Naive thymus-derived CD4-positive, alpha-beta T cell (primary cell): ENCODE measurements at regions not wholly inside any gene's neighbourhood (a gene's known extent, or its start where the extent isn't known, plus 50 kb on each side); places are given as distances from the start of the nearest gene placed in this dataset.
A peak's percentile ranks its signal among the peaks of the same experiment; 100 is the strongest.

Experiments
- ATAC-seq: fragments of 150-1000 bp; cut with Tn5 transposase; 2 replicates; pipeline ENCODE4 v1.10.0; 2021; ENCODE audit warnings: mild to moderate bottlenecking, moderate library complexity
- CTCF ChIA-PET: fragments of 350-600 bp; sonication (Branson Sonifier 250); formaldehyde crosslinking; loops from one replicate; lab custom pipeline; 2021; ENCODE audit warnings: antibody characterized with exemption; lab: Charles Lee
- POLR2A ChIA-PET: fragments of 350-600 bp; sonication (Branson Sonifier 250); formaldehyde crosslinking; loops from one replicate; lab custom pipeline; 2021; ENCODE audit warnings: antibody characterized with exemption, inconsistent platforms; lab: Charles Lee
- DNase-seq, 9 donors: peaks; one replicate each; pipeline versions ENCODE4 v3.0.0 to v3.0.0-alpha.2; 2020 to 2022; ENCODE audit warnings: mixed read lengths in 1 of 9
- H3K27ac ChIP-seq: one replicate; pipeline ENCODE4 v1.7.0; 2013; ENCODE audit warnings: mild to moderate bottlenecking, low read depth, low read length, moderate library complexity
- H3K27me3 ChIP-seq, 2 donors: one replicate each; pipeline ENCODE4 v1.7.0; 2013; ENCODE audit warnings: low read length in 2 of 2, mild to moderate bottlenecking in 2 of 2, moderate library complexity in 2 of 2; ENCODE audit not compliant: control insufficient read depth in 2 of 2, insufficient read depth in 2 of 2
- H3K36me3 ChIP-seq, 3 experiments: 1 replicate in 2 of 3; 2 replicates in 1 of 3; pipeline ENCODE4 v1.7.0; 2013; ENCODE audit warnings: low read length in 3 of 3, mild to moderate bottlenecking in 3 of 3, moderate library complexity in 1 of 3; ENCODE audit not compliant: insufficient read depth in 3 of 3, control insufficient read depth in 2 of 3
- H3K4me1 ChIP-seq, 2 donors: one replicate each; pipeline ENCODE4 v1.7.0; 2013; ENCODE audit warnings: low read length in 2 of 2, mild to moderate bottlenecking in 2 of 2, moderate library complexity in 1 of 2; ENCODE audit not compliant: control insufficient read depth in 2 of 2, insufficient read depth in 2 of 2
- H3K4me3 ChIP-seq: 2 replicates; pipeline ENCODE4 v1.7.0; 2013; ENCODE audit warnings: mild to moderate bottlenecking, low read length
- H3K9me3 ChIP-seq, 3 experiments: 1 replicate in 2 of 3; 2 replicates in 1 of 3; pipeline ENCODE4 v1.7.0; 2013; ENCODE audit warnings: low read length in 3 of 3; ENCODE audit not compliant: control insufficient read depth in 2 of 3
- H3K27ac Mint-ChIP-seq, 9 donors: one replicate each; pipeline ENCODE4 v1.8.0; 2020 to 2022; ENCODE audit warnings: mixed read lengths in 9 of 9, mild to moderate bottlenecking in 8 of 9, moderate library complexity in 5 of 9, inconsistent platforms in 2 of 9
- H3K27me3 Mint-ChIP-seq, 5 donors: one replicate each; pipeline ENCODE4 v1.8.0; 2021 to 2022; ENCODE audit warnings: mixed read lengths in 5 of 5, mild to moderate bottlenecking in 1 of 5
- H3K36me3 Mint-ChIP-seq, 5 donors: one replicate each; pipeline ENCODE4 v1.8.0; 2020 to 2022; ENCODE audit warnings: mixed read lengths in 5 of 5, mild to moderate bottlenecking in 3 of 5, inconsistent platforms in 1 of 5
- H3K4me1 Mint-ChIP-seq, 7 donors: one replicate each; pipeline ENCODE4 v1.8.0; 2020 to 2022; ENCODE audit warnings: mixed read lengths in 7 of 7, mild to moderate bottlenecking in 3 of 7, inconsistent platforms in 1 of 7
- H3K4me3 Mint-ChIP-seq, 10 donors: one replicate each; pipeline ENCODE4 v1.8.0; 2020 to 2022; ENCODE audit warnings: mild to moderate bottlenecking in 10 of 10, mixed read lengths in 10 of 10, moderate library complexity in 6 of 10, inconsistent platforms in 2 of 10
- H3K9me3 Mint-ChIP-seq, 11 donors: one replicate each; pipeline ENCODE4 v1.8.0; 2020 to 2022; ENCODE audit warnings: mixed read lengths in 11 of 11, mild to moderate bottlenecking in 4 of 11, inconsistent platforms in 1 of 11, moderate library complexity in 1 of 11
- intact Hi-C, 2 donors: fragments of 100-400 bp; cut with micrococcal nuclease; formaldehyde crosslinking; loops; one replicate each; pipeline ENCODE4 v1.15.1; 2023

DNA sequence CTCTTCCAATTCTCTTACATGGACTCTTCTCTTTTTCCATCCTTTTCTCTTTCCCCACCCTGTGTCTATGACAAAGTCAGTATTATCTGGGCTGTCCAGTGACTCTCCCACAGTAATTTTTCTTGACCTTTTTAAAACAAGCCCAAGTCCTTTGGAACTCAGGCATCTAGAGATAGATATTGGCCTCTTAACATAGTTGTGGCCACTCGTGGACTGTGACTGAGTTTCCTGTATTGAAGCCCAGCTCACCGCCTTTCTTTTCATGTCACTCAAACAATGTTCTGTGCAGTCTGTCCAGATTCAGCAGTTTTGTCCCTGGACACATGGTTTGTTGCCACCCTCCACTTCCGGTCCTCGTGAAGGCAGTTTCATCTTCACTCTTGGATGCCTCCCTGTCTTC lies 110.9 kb upstream of the CDC14C start:
- H3K27ac Mint-ChIP-seq, result no peak overlapping the region
- peak in 1 of 9 donors; percentile 2 for DNase-seq
- POLR2A ChIA-PET, result no interaction called here
- H3K9me3 Mint-ChIP-seq, result peaks cover 0 to 4% (median 0%) of the 10 kb centered on the region in 11 donors
- H3K36me3 Mint-ChIP-seq, result no peaks in the 10 kb centered on the region
- CTCF ChIA-PET, result no interaction called here
- H3K4me1 ChIP-seq, result no peaks in the 10 kb centered on the region
- no peak for ATAC-seq
- H3K4me1 Mint-ChIP-seq, result no peaks in the 10 kb centered on the region
- no peaks in the 10 kb centered on the region for H3K27me3 Mint-ChIP-seq
- H3K9me3 ChIP-seq, result no peaks in the 10 kb centered on the region
- H3K36me3 ChIP-seq, result no peaks in the 10 kb centered on the region
- H3K27ac ChIP-seq, result no peak overlapping the region
- no peak overlapping the region for H3K4me3 ChIP-seq
- no peaks in the 10 kb centered on the region for H3K27me3 ChIP-seq
- H3K4me3 Mint-ChIP-seq, result no peak overlapping the region
- intact Hi-C loops, result no loop called here

DNA sequence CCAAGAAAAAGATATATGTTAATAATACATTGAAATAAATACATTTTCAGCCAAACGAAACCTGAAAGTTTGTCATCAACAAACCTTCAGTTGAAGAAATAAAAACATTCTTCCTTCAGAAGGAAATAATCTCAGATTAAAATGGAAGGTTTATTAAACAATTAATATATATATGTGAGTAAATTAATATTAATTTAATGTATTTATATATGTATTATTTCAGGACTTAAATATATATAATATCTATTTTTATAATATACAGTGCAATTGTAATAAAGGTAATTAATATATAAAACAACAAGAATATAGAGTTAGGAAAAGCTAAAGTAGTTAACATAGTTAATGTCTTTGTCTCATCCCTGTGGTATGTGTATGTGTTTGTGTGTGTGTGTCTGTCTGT lies 102.2 kb upstream of the CDC14C start:
- Histone ChIP-seq H3K4me3 (no peak overlapping the region), H3K4me1 (no peaks in the 10 kb centered on the region), H3K9me3 (no peaks in the 10 kb centered on the region), H3K36me3 (no peaks in the 10 kb centered on the region), H3K27ac (no peak overlapping the region), H3K27me3 (no peaks in the 10 kb centered on the region)
- ATAC-seq (no peak), DNase-seq (no peak)
- Mint-ChIP-seq H3K4me1 (no peaks in the 10 kb centered on the region), H3K4me3 (no peak overlapping the region), H3K36me3 (no peaks in the 10 kb centered on the region), H3K27ac (no peak overlapping the region), H3K9me3 (peaks cover 0 to 13% (median 2%) of the 10 kb centered on the region in 11 donors), H3K27me3 (no peaks in the 10 kb centered on the region)
- ChIA-PET CTCF (no interaction called here), POLR2A (no interaction called here)
- intact Hi-C loops, result loop anchor here in 1 of 2 donors (10.0 kb wide), 1 partner anchor 733 kb away; no protein-coding TSS in a partner anchor

DNA sequence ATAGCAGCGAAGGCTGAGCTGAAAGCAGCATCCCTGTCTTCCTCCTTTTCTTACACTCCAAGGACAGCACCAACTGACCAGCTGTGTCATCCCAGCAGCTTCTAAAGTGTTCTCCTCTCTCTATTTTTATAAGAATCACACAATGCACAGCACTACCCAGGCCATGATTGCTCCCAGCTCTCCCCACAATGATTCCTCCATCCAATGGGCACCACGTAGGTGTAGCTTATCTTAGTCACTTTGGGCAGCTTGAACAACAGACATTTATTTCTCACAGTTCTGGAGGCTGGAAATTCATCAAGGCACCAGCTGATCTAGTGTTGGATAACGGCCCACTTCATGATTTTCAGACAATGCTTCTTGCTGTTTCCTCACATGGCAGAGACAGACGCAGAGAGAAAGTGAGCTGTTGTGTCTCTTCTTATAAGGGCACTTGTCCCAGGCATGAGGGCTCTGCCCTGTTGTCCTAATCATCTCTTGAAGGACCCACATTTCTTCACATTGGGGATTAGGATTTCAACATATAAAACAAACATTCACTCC lies 92.0 kb upstream of the CDC14C start:
- H3K36me3 ChIP-seq, result no peaks in the 10 kb centered on the region
- Mint-ChIP-seq H3K36me3 (no peaks in the 10 kb centered on the region), H3K27me3 (no peaks in the 10 kb centered on the region), H3K27ac (no peak overlapping the region), H3K4me3 (no peak overlapping the region), H3K9me3 (peaks cover 0 to 6% (median 0%) of the 10 kb centered on the region in 11 donors), H3K4me1 (no peaks in the 10 kb centered on the region)
- ATAC-seq (no peak), DNase-seq (no peak)
- no peaks in the 10 kb centered on the region for H3K27me3 ChIP-seq
- ChIA-PET POLR2A (no interaction called here), CTCF (no interaction called here)
- H3K4me3 ChIP-seq, result no peak overlapping the region
- intact Hi-C loops, result no loop called here
- no peak overlapping the region for H3K27ac ChIP-seq
- no peaks in the 10 kb centered on the region for H3K9me3 ChIP-seq
- H3K4me1 ChIP-seq, result no peaks in the 10 kb centered on the region

DNA sequence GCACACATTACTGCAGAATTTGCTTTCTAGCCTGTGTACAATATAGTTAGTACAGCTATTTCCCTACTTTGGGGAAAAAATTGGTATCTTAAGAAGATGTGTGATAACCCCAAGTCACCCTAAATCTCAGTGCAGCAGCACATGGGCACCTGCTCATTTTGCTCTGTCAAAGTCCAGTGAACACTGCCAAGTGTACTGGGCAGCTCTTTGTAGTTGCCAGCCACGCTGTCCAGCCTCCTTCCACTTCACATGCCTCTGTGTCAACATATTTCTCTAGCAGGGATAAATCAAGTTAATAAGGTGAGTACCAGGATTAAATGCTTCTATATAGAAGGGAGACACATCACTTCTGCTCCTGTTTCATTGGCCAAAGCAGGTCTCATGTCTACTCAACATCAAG lies 87.1 kb upstream of the CDC14C start:
- Mint-ChIP-seq H3K4me1 (no peaks in the 10 kb centered on the region), H3K27me3 (no peaks in the 10 kb centered on the region), H3K27ac (no peak overlapping the region), H3K9me3 (peaks cover 0 to 8% (median 0%) of the 10 kb centered on the region in 11 donors), H3K4me3 (no peak overlapping the region), H3K36me3 (no peaks in the 10 kb centered on the region)
- H3K4me3 ChIP-seq, result no peak overlapping the region
- no peaks in the 10 kb centered on the region for H3K36me3 ChIP-seq
- no peak overlapping the region for H3K27ac ChIP-seq
- H3K9me3 ChIP-seq, result no peaks in the 10 kb centered on the region
- DNase-seq, result no peak
- ATAC-seq, result no peak
- H3K27me3 ChIP-seq, result no peaks in the 10 kb centered on the region
- intact Hi-C loops, result no loop called here
- ChIA-PET CTCF (no interaction called here), POLR2A (no interaction called here)
- H3K4me1 ChIP-seq, result no peaks in the 10 kb centered on the region

DNA sequence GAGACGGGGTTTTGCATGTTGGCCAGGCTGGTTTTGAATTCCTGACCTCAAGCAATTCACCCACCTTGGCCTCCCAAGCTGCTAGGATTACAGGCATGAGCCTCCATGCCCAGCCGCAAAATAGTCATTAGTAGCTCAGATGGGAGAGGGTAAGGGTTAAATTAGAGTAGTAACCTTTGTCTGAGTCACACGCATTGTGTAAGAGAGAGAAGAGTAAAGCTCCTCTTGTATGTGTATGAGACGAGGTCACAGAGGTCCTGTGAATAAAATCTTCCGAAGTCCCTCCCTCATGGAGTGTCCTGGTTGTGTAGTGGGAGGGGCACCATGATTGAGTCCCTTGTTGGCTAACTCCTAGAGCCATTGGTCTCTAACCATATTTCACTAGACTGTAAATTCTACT lies 85.2 kb upstream of the CDC14C start:
- Mint-ChIP-seq H3K27me3 (no peaks in the 10 kb centered on the region), H3K27ac (no peak overlapping the region), H3K9me3 (peaks cover 0 to 5% (median 0%) of the 10 kb centered on the region in 11 donors), H3K36me3 (no peaks in the 10 kb centered on the region), H3K4me1 (no peaks in the 10 kb centered on the region), H3K4me3 (no peak overlapping the region)
- DNase-seq, result no peak
- Histone ChIP-seq H3K27me3 (no peaks in the 10 kb centered on the region), H3K4me3 (no peak overlapping the region), H3K27ac (no peak overlapping the region), H3K4me1 (no peaks in the 10 kb centered on the region), H3K9me3 (no peaks in the 10 kb centered on the region), H3K36me3 (no peaks in the 10 kb centered on the region)
- ChIA-PET CTCF (no interaction called here), POLR2A (no interaction called here)
- intact Hi-C loops, result no loop called here
- no peak for ATAC-seq

DNA sequence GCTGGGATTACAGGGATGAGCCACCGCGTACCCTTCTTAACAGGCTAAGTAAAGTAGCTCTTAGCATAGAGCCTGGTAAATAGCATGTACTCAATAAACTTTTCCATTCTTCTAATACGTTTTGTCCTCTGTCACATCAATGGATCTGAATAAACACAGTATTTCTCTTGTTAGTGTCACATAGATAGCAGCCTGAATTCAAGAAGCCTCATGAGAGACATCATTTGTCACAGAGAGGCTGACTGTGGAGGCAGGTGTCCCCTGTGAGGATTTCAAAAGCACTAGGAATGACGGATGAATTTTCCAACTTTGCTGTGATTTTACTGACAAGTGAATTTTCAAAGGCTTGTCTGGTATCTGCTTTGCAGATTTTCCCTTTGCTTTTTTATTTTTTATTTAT lies 82.6 kb upstream of the CDC14C start:
- H3K9me3 ChIP-seq, result no peaks in the 10 kb centered on the region
- DNase-seq, result no peak
- H3K4me1 ChIP-seq, result no peaks in the 10 kb centered on the region
- Mint-ChIP-seq H3K36me3 (no peaks in the 10 kb centered on the region), H3K27ac (no peak overlapping the region), H3K27me3 (no peaks in the 10 kb centered on the region), H3K4me3 (no peak overlapping the region), H3K9me3 (peaks cover 0 to 5% (median 0%) of the 10 kb centered on the region in 11 donors), H3K4me1 (no peaks in the 10 kb centered on the region)
- no peak for ATAC-seq
- ChIA-PET POLR2A (no interaction called here), CTCF (no interaction called here)
- H3K36me3 ChIP-seq, result no peaks in the 10 kb centered on the region
- no peak overlapping the region for H3K27ac ChIP-seq
- H3K27me3 ChIP-seq, result no peaks in the 10 kb centered on the region
- no peak overlapping the region for H3K4me3 ChIP-seq
- intact Hi-C loops, result no loop called here

DNA sequence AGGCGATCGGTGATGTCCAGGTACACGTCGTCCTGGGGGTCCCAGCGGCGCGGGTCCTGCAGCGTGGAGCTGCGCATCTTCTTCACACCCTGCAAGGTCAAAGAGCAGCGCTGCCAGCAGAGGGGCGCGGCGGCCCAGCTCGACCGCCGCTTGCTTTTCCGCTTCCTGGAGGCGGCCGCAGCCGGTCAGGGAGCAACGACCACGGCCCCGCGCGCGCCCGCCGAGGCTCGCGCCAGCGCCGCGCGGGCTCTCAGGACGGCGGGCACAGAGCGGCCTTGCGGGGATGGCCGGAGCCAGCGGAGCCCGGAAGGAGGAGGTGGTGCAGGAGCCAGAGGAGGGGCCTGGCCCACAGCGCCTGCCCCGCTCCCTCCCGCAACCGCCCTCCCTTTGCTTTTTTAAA lies 76.4 kb upstream of the CDC14C start:
- H3K9me3 Mint-ChIP-seq, result peaks cover 0 to 5% (median 0%) of the 10 kb centered on the region in 11 donors
- Histone ChIP-seq H3K27me3 (no peaks in the 10 kb centered on the region), H3K36me3 (no peaks in the 10 kb centered on the region), H3K4me3 (no peak overlapping the region), H3K9me3 (no peaks in the 10 kb centered on the region), H3K4me1 (no peaks in the 10 kb centered on the region), H3K27ac (no peak overlapping the region)
- H3K36me3 Mint-ChIP-seq, result no peaks in the 10 kb centered on the region
- no peaks in the 10 kb centered on the region for H3K27me3 Mint-ChIP-seq
- POLR2A ChIA-PET, result no interaction called here
- no peak overlapping the region for H3K27ac Mint-ChIP-seq
- no peak overlapping the region for H3K4me3 Mint-ChIP-seq
- DNase-seq (no peak), ATAC-seq (no peak)
- CTCF ChIA-PET, result no interaction called here
- intact Hi-C loops, result no loop called here
- H3K4me1 Mint-ChIP-seq, result no peaks in the 10 kb centered on the region
